HCT116 (cell line): ENCODE measurements at regions not wholly inside any gene's neighbourhood (a gene's known extent, or its start where the extent isn't known, plus 50 kb on each side); places are given as distances from the start of the nearest gene placed in this dataset.

Experiments used
- ATAC-seq: fragments of 200-7000 bp; cut with Tn5 transposase; 2 replicates; pipeline ENCODE4 v1.9.1; 2020; ENCODE audit warnings: mild to moderate bottlenecking, moderate library complexity
- BruUV-seq: library from RNA; stranded (reverse); fragments of 400-500 nt; replicated peaks from 2 replicates; lab custom pipeline; 2021; lab: Mats Ljungman, UMichigan
- CTCF ChIA-PET: fragments of 300-600 bp; sonication (Branson Sonifier 250); formaldehyde crosslinking; loops from one replicate; lab custom pipeline; 2021; ENCODE audit warnings: antibody characterized with exemption; lab: Charles Lee
- POLR2A ChIA-PET: fragments of 300-600, 350-600 bp; sonication (Branson Sonifier 250); formaldehyde crosslinking; loops from one replicate; lab custom pipeline; 2021; ENCODE audit warnings: antibody characterized with exemption; lab: Charles Lee
- RAD21 ChIA-PET, 2 experiments: fragments of 300-600 bp; sonication (Branson Sonifier 250); formaldehyde crosslinking; loops; one replicate each; lab custom pipeline; 2023; ENCODE audit warnings: low total read pairs in 2 of 2; ENCODE audit not compliant: uncharacterized antibody in 2 of 2, unreplicated experiment in 2 of 2, low non-redundant PET in 1 of 2; lab: Charles Lee
- DNase-seq: peaks from one replicate; pipeline ENCODE4 v3.0.0-alpha.2; 2010; ENCODE audit warnings: low read depth, low spot score
- H2AFZ ChIP-seq: fragments of 200-600 bp; shearing (Covaris generic), sonication (generic); 2 replicates; pipeline ENCODE4 v1.6.1; 2017; ENCODE audit warnings: low read depth, mixed run types, mixed read lengths, antibody characterized with exemption, low read length; ENCODE audit not compliant: poor library complexity, severe bottlenecking
- H3K27ac ChIP-seq: 2 replicates; pipeline ENCODE4 v1.5.1; 2012; ENCODE audit warnings: low read depth, low read length
- H3K27me3 ChIP-seq: fragments of 200-600 bp; sonication (generic); 2 replicates; pipeline ENCODE4 v1.6.1; 2016; ENCODE audit warnings: mixed run types, low read length, mixed read lengths; ENCODE audit not compliant: insufficient read depth
- H3K36me3 ChIP-seq, 2 experiments: fragments of 200-500 bp in 1 of 2; fragments of 200-600 bp in 1 of 2; sonication (Bioruptor generic) in 1 of 2; sonication (generic) in 1 of 2; 2 replicates each; pipeline versions ENCODE4 v1.5.1 to v1.6.1; 2014 to 2016; ENCODE audit warnings: low read length in 2 of 2, inconsistent platforms in 1 of 2, mixed read lengths in 1 of 2, mixed run types in 1 of 2; ENCODE audit not compliant: insufficient read depth in 2 of 2, control insufficient read depth in 1 of 2
- H3K4me1 ChIP-seq, 2 experiments: fragments of 200-600 bp in 1 of 2; sonication (generic) in 1 of 2; 2 replicates each; pipeline versions ENCODE4 v1.5.1 to v1.6.1; 2012 to 2017; ENCODE audit warnings: low read length in 2 of 2, inconsistent platforms in 1 of 2, mild to moderate bottlenecking in 1 of 2, mixed read lengths in 1 of 2, mixed run types in 1 of 2, moderate library complexity in 1 of 2; ENCODE audit not compliant: insufficient read depth in 2 of 2, control insufficient read depth in 1 of 2
- H3K4me2 ChIP-seq: fragments of 200-600 bp; sonication (generic); 2 replicates; pipeline ENCODE4 v1.6.1; 2017; ENCODE audit warnings: mixed run types, low read length, mixed read lengths
- H3K4me3 ChIP-seq, 2 experiments: fragments of 200-600 bp in 1 of 2; sonication (generic) in 1 of 2; replicated peaks in 1 of 2; 2 replicates each; pipeline ENCODE4 v1.5.1; 2011 to 2016; ENCODE audit warnings: low read length in 2 of 2, control low read depth in 1 of 2, low read depth in 1 of 2, mild to moderate bottlenecking in 1 of 2, mixed read lengths in 1 of 2, mixed run types in 1 of 2
- H3K79me2 ChIP-seq: fragments of 200-600 bp; sonication (generic); 2 replicates; pipeline ENCODE4 v1.6.1; 2017; ENCODE audit warnings: mild to moderate bottlenecking, mixed run types, low read length, moderate library complexity, mixed read lengths; ENCODE audit not compliant: insufficient read depth
- H3K9ac ChIP-seq: fragments of 200-600 bp; sonication (generic); 2 replicates; pipeline ENCODE4 v1.6.1; 2016; ENCODE audit warnings: low read length, mixed read lengths
- H3K9me2 ChIP-seq: fragments of 200-600 bp; sonication (generic), shearing (Covaris generic); 2 replicates; pipeline ENCODE4 v1.6.1; 2017; ENCODE audit warnings: mixed run types, mild to moderate bottlenecking, moderate library complexity; ENCODE audit not compliant: insufficient read depth
- H3K9me3 ChIP-seq, 2 experiments: fragments of 200-500 bp in 1 of 2; fragments of 200-600 bp in 1 of 2; sonication (Bioruptor generic) in 1 of 2; sonication (generic) in 1 of 2; 2 replicates each; pipeline ENCODE4 v1.6.1; 2014 to 2017; ENCODE audit warnings: low read length in 2 of 2, mixed read lengths in 2 of 2, inconsistent platforms in 1 of 2, low read depth in 1 of 2, mild to moderate bottlenecking in 1 of 2, mixed run types in 1 of 2, moderate library complexity in 1 of 2; ENCODE audit not compliant: control insufficient read depth in 1 of 2, insufficient read depth in 1 of 2
- H4K20me1 ChIP-seq: fragments of 200-600 bp; sonication (generic), shearing (Covaris generic); 2 replicates; pipeline ENCODE4 v1.6.1; 2017; ENCODE audit warnings: mixed run types, mild to moderate bottlenecking, moderate library complexity; ENCODE audit not compliant: insufficient read depth
- ATF3 ChIP-seq: IDR thresholded peaks from 2 replicates; pipeline ENCODE4 v1.6.1; 2012
- CBX3 ChIP-seq: IDR thresholded peaks from 2 replicates; pipeline ENCODE4 v1.6.1; 2012; ENCODE audit warnings: low read depth
- CEBPB ChIP-seq: IDR thresholded peaks from 2 replicates; pipeline ENCODE4 v1.6.1; 2012; ENCODE audit warnings: low read depth
- EGR1 ChIP-seq: IDR thresholded peaks from 2 replicates; pipeline ENCODE4 v1.6.1; 2012; ENCODE audit warnings: low read depth
- EZH2 ChIP-seq: fragments of 200-600 bp; sonication (generic); IDR thresholded peaks from 2 replicates; pipeline ENCODE4 v1.6.1; 2017; ENCODE audit warnings: antibody characterized with exemption, mixed run types
- EZH2phosphoT487 ChIP-seq: fragments of 200-600 bp; IDR thresholded peaks from 2 replicates; pipeline ENCODE4 v1.6.1; 2018; ENCODE audit warnings: antibody characterized with exemption, borderline replicate concordance
- POLR2AphosphoS5 ChIP-seq: IDR thresholded peaks from 2 replicates; pipeline ENCODE4 v1.6.1; 2011; ENCODE audit warnings: mild to moderate bottlenecking, low read depth, low read length, moderate library complexity
- RAD21 ChIP-seq: IDR thresholded peaks from 2 replicates; pipeline ENCODE4 v1.6.1; 2012; ENCODE audit warnings: low read depth, mild to moderate bottlenecking
- SIN3A ChIP-seq: IDR thresholded peaks from 2 replicates; pipeline ENCODE4 v1.6.1; 2012; ENCODE audit warnings: low read depth
- SP1 ChIP-seq: IDR thresholded peaks from 2 replicates; pipeline ENCODE4 v1.6.1; 2012; ENCODE audit warnings: low read depth
- SRF ChIP-seq: IDR thresholded peaks from 2 replicates; pipeline ENCODE4 v1.6.1; 2012; ENCODE audit warnings: low read depth
- TCF7L2 ChIP-seq: IDR thresholded peaks from 2 replicates; pipeline ENCODE4 v1.7.0; 2011; ENCODE audit warnings: borderline replicate concordance, inconsistent platforms; ENCODE audit not compliant: insufficient read depth, insufficient read length; ENCODE audit errors: extremely low read depth
- YY1 ChIP-seq: IDR thresholded peaks from 2 replicates; pipeline ENCODE4 v1.6.1; 2011; ENCODE audit warnings: low read length, low read depth, moderate library complexity, mild to moderate bottlenecking; ENCODE audit not compliant: insufficient replicate concordance; ENCODE audit errors: extremely low read depth
- ZBTB33 ChIP-seq: IDR thresholded peaks from 2 replicates; pipeline ENCODE4 v1.6.1; 2011; ENCODE audit warnings: mild to moderate bottlenecking, low read length, moderate library complexity; ENCODE audit not compliant: insufficient replicate concordance; ENCODE audit errors: extremely low read depth
- ZNF274 ChIP-seq: fragments of 200-500 bp; sonication (Bioruptor generic); IDR thresholded peaks from 2 replicates; pipeline ENCODE4 v1.6.1; 2014; ENCODE audit warnings: mild to moderate bottlenecking, low read depth, low read length, inconsistent platforms
- intact Hi-C: fragments of 100-400 bp; cut with micrococcal nuclease; formaldehyde crosslinking; loops from 2 replicates; pipeline ENCODE4 v1.10.0; 2022
- TF ChIP-seq, protein P1 (sequence below), 3 experiments: fragments of 200-600 bp in 1 of 3; sonication (generic) in 1 of 3; IDR thresholded peaks in 2 of 3; conservative IDR thresholded peaks in 1 of 3; 2 replicates each; pipeline ENCODE4 v1.5.1; 2012 to 2017; ENCODE audit warnings: low read depth in 2 of 3, low read length in 2 of 3, antibody characterized with exemption in 1 of 3, borderline replicate concordance in 1 of 3, control low read depth in 1 of 3, mild to moderate bottlenecking in 1 of 3, mixed read lengths in 1 of 3, mixed run types in 1 of 3, moderate library complexity in 1 of 3; ENCODE audit not compliant: insufficient read depth in 1 of 3

DNA sequence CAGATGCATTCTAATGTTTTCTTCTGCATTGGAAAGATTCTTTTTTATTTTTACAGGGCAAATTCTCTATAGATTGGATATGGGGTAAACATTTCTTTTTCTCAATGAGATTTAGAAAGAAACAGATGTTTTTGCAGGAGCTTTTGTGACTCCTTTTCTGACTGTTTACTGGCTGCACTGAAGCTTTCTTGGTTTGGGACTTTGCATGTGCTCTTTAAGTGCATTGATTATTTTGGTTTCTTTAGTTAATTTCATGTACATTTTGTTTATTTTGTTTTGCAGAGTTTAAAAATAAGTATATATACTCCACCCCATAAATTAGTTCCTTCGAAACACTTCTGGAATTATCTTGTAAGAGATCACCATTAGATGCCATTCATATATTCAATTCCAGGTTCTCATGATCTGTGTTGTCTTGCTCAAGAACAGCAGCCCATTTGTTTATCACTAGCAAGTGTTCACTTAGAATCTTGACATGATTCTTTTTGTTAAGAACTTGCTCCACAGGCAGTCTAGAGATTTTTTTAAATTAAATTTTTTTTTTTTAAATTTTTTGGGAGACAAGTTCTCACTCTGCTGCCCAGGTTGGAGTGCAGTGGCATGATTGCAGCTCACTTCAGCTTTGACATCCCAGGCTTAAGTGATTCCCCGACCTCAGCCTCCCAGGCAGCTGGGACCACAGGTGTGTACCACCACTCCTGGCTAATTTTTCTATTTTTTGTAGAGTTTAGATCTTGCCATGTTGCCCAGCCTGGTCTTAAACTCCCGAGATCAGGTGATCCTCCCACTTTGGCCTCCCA lies 233.7 kb downstream of the MYCN start (continued):
- TF ChIP-seq TCF7L2, result no peak

- intact Hi-C loops, result no loop called here
- Histone ChIP-seq H3K9me3 (no peaks in the 10 kb centered on the region), H3K27me3 (no peaks in the 10 kb centered on the region), H3K4me2 (no peak overlapping the region), H3K9me2 (no peaks in the 10 kb centered on the region), H3K4me3 (no peak overlapping the region), H2AFZ (no peak overlapping the region), H3K79me2 (no peaks in the 10 kb centered on the region), H3K36me3 (no peaks in the 10 kb centered on the region), H3K27ac (no peak overlapping the region), H3K4me1 (no peaks in the 10 kb centered on the region), H3K9ac (no peak overlapping the region), H4K20me1 (no peaks in the 10 kb centered on the region)
- ATAC-seq, result no peak
- BruUV-seq, result no TSS peak
- DNase-seq, result no peak
- POLR2A ChIA-PET, result no interaction called here
- CTCF ChIA-PET, result no interaction called here
- RAD21 ChIA-PET, result no interaction called here
- no peak for TF ChIP-seq CBX3
- TF ChIP-seq ATF3, result no peak
- TF ChIP-seq SIN3A, result no peak
- TF ChIP-seq YY1, result no peak
- no peak for TF ChIP-seq TCF7L2
- TF ChIP-seq RAD21, result no peak
- no peak for TF ChIP-seq ZNF274
- TF ChIP-seq POLR2AphosphoS5, result no peak
- no peak for TF ChIP-seq EZH2phosphoT487
- TF ChIP-seq, protein P1, sequence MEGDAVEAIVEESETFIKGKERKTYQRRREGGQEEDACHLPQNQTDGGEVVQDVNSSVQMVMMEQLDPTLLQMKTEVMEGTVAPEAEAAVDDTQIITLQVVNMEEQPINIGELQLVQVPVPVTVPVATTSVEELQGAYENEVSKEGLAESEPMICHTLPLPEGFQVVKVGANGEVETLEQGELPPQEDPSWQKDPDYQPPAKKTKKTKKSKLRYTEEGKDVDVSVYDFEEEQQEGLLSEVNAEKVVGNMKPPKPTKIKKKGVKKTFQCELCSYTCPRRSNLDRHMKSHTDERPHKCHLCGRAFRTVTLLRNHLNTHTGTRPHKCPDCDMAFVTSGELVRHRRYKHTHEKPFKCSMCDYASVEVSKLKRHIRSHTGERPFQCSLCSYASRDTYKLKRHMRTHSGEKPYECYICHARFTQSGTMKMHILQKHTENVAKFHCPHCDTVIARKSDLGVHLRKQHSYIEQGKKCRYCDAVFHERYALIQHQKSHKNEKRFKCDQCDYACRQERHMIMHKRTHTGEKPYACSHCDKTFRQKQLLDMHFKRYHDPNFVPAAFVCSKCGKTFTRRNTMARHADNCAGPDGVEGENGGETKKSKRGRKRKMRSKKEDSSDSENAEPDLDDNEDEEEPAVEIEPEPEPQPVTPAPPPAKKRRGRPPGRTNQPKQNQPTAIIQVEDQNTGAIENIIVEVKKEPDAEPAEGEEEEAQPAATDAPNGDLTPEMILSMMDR (IDR thresholded peaks at IDR 0.05 in 2 of 3, conservative IDR thresholded peaks at IDR 0.05 in 1 of 3; ENCODE audit: borderline replicate concordance in 1 of 3, insufficient read depth in 1 of 3, low read depth in 2 of 3, low read length in 2 of 3), result no peak
- no peak for TF ChIP-seq ZBTB33
- no peak for TF ChIP-seq EGR1
- TF ChIP-seq SP1, result no peak
- TF ChIP-seq SRF, result no peak
- no peak for TF ChIP-seq CEBPB
- no peak for TF ChIP-seq EZH2
These were observed 232.2 kb downstream of the MYCN start for GRCh38 chr2:16172324-16173175.
